ENCODE measurements at regions not wholly inside any gene's neighbourhood (a gene's known extent, or its start where the extent isn't known, plus 50 kb on each side); places are given as distances from the start of the nearest gene placed in this dataset.

GRCh38 chr5:66323529-66323895, 179.4 kb downstream of the SREK1 start:
- TF ChIP-seq, protein P1, sequence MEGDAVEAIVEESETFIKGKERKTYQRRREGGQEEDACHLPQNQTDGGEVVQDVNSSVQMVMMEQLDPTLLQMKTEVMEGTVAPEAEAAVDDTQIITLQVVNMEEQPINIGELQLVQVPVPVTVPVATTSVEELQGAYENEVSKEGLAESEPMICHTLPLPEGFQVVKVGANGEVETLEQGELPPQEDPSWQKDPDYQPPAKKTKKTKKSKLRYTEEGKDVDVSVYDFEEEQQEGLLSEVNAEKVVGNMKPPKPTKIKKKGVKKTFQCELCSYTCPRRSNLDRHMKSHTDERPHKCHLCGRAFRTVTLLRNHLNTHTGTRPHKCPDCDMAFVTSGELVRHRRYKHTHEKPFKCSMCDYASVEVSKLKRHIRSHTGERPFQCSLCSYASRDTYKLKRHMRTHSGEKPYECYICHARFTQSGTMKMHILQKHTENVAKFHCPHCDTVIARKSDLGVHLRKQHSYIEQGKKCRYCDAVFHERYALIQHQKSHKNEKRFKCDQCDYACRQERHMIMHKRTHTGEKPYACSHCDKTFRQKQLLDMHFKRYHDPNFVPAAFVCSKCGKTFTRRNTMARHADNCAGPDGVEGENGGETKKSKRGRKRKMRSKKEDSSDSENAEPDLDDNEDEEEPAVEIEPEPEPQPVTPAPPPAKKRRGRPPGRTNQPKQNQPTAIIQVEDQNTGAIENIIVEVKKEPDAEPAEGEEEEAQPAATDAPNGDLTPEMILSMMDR (IDR thresholded peaks at IDR 0.05) = no peak
- TF ChIP-seq POLR2A (IDR thresholded peaks at IDR 0.05) = no peak
